NCI-H2227 (cell line): ENCODE measurements at regions not wholly inside any gene's neighbourhood (a gene's known extent, or its start where the extent isn't known, plus 50 kb on each side); places are given as distances from the start of the nearest gene placed in this dataset.
"Not testable (repeated sequence)": the region's sequence is repeated elsewhere in the genome, so short reads cannot be mapped to it uniquely, and the experiment has no call there.

Source experiments
- DNase-seq: peaks from one replicate; lab custom pipeline; 2025; ENCODE audit not compliant: unreplicated experiment; lab: John Stamatoyannopoulos, UW

DNA sequence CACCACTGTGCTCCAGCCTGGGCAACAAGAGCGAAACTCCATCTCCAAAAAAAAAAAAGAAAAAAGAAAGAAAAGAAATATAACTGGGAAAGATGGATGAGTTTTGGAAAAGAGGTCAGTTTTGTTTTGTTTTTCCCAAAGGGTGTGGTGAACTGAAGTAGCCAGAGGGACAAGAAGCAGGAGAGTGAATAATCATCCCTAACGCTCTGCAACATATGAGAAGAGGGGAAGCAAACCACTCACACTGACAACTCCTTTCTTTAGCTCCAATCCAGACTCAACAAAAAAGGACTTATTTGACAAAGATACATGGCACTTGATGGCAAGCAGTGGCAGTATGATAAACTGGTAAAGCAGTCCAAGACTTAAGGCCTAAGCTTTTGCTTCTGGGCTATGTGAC lies 176.1 kb upstream of the HMHB1 start:
- DNase-seq, result no peak

DNA sequence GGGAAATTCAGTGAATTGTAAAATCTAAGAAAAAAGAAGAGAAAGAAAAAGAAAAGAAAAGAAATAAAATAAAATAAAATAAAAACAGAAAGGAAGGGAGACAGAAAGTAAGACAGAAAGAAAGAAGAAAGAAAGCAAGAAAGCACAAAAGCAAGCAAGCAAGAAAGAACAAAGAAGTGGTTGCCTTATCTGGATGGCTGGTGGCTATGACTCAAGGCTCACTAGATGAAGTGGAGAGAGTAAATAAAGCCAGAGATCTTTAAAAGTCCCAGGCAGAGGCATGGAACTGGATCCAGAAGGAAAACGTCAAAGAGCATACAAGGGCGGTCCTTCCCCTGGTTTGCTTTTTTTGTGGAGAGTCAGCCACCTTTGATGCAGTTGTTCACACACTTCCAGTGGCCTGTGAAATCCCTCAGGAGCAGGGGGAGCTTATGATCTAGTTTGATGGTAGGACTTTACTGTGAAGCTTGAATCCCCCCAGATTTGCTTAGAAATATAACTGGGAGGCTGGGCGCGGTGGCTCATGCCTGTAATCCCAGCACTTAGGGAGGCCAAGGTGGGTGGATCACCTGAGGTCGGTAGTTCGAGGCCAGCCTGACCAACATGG lies 176.7 kb upstream of the HMHB1 start:
- DNase-seq, result no peak

DNA sequence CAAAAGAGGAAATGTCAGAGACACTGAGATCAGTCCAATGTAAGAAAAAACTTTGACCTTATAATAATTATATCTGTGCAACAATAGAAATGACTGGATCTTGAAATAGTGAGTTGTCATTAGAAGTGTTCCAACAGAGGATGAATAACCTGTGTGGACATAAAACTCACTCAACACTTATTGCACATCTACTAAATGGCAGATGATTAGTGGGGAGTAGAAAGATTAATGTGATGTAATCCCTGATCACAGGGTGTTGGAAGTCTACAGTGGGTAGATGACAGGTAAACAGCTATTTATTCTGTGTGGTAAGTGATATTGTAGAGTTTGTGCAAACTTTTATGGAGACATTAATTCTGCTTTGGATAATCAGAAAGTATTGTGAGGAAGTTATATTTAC lies 177.3 kb upstream of the HMHB1 start:
- no peak for DNase-seq

- DNase-seq, result no peak
These were observed 181.9 kb upstream of the HMHB1 start for GRCh38 chr5:143629871-143630659.

- not testable (repeated sequence) for DNase-seq
These were observed 186.9 kb upstream of the HMHB1 start for GRCh38 chr5:143625048-143625447.

- DNase-seq, result no peak
These were observed 187.5 kb upstream of the HMHB1 start for GRCh38 chr5:143624465-143624864.

- DNase-seq, result no peak
These were observed 192.9 kb upstream of the HMHB1 start for GRCh38 chr5:143619040-143619439.

DNA sequence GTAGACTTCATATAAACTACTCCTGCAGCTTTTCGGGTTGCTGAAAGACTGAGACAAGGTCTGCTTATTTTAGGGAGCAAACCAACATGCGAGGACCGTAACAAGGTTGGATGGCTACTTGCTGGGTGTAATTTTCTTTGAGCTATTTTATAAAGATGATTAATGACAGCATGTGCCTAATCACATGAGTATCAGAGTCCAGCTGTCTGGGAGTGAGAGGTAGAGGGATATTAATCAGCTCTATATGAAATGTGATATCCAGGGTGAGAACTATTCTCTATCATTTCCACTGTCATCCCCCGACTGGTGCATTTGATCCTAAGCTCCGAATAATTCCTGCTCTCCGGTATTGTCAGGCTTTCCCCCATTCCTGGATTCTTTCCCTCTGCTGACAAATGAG lies 193.8 kb upstream of the HMHB1 start:
- peak; percentile 1 for DNase-seq

- no peak for DNase-seq
These were observed 197.1 kb upstream of the HMHB1 start for GRCh38 chr5:143614831-143615230.

DNA sequence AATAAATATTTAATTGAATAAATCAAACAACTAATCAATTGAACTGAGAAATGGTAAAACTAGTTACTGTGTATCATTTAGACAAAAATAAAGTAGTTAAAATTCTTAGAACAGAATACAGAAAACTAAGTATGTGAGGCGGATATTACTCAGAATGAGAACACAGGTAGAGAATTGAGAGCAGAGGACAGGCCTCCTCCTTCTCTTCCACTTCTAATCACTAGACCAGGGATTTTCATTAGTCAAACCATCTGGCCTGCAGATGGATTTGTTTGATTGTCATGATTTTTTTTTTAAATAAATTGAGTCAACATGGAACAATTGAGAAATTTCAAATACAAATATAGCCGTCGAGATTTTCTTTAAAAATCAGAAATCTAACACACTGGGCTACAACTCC lies 198.6 kb upstream of the HMHB1 start:
- no peak for DNase-seq

GRCh38 chr5:143610946-143611345 lies 201.0 kb upstream of the HMHB1 start:
- no peak for DNase-seq

DNA sequence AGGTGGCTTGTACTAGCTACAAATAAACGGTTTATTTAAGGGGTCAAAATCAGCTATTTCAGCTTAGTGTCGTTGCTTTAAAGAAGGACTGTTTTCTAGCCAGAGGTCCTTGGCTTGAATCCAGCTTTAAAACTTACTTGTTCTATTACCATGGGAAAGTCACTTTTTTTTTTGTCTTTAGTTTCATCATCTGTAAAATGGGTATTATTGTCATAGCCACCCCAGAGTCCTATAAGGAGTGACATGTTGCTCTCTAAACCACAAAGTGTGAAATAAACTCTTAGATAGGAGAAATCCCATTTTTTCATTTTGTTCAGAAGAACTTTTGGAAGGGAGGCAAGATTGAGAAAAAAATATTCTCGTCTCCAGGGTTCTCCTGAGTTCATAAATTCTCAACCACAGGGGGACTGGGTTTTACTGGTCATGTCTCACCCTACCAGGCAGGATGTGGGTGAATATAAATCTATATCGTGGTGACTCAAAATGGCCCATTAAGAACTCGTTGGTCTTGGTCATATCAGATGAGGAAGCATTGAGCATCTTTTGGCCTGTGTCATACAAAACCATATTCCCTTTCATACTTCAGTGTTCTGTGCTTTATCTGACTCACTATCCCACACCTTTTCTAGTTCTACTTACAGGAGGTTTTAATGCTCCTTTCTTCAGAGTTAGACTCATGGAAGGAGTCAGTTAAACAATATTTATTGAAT lies 202.7 kb upstream of the NR3C1 start:
- no peak for DNase-seq

DNA sequence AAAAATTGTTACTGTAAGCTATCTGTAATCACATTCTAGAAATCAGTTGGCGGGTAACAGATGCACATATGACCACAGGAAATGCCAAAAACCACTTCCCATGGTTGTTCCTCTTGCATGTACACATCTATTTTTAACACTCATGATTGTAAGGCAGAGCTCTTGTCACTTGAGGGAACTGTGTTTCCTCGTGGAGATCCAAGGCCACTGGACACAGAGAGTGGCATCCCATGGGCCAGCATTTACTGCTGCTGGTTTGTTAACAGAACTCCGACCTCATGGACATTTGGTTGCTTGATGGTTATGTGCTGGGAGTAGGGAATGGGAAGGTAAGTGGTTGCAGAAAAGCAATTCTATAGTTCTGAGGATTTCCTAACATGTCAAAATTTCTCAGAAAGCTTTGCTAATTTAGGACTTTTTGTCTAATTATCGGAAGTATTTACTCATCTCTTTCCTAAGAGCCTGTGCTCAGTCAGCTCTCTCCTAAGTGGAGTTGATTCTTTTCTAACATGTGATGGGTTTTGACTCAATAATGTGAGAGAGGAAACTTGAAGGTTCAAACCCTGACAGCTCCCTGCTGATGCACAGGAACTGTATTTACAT lies 202.0 kb upstream of the NR3C1 start:
- DNase-seq, result no peak

DNA sequence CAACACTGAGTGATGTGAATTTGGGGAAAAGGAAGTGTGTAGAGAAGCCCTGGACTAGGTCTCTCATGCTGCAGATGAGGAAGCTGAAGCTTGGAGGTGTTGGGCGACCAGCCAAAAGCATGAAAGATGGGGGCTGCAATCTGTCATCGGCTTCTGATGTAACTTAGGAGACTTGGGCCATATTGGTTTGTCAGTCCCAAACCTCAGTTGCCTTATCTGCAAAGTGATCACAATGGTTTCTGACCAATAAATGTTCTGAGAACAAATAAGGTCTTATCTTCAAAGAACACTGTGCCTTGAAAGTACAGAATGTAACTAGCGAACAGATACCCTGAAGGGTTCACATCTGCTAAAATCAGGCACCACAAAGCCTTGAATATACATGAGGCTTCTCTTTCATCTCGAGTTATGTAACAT lies 198.4 kb upstream of the NR3C1 start:
- DNase-seq, result no peak

DNA sequence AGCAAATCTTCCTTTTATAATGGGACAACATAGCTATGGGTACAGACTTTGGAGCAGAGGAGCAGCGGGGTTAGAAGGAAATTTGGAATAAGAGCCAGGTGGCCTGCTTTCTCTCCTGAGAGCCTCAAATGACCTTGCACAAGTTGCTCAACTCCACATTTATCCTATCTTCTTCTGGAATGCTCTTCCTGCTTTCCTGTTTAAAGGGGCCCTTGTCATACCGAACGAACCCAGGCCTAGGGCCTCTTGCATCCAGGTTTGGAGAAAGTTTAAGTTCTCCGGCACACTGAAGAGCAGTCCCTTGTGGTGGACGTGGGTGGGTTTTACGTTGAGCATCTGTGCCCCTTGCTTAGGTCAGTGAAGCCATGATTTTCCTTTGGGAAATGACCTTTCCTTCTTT lies 197.9 kb upstream of the NR3C1 start:
- no peak for DNase-seq

DNA sequence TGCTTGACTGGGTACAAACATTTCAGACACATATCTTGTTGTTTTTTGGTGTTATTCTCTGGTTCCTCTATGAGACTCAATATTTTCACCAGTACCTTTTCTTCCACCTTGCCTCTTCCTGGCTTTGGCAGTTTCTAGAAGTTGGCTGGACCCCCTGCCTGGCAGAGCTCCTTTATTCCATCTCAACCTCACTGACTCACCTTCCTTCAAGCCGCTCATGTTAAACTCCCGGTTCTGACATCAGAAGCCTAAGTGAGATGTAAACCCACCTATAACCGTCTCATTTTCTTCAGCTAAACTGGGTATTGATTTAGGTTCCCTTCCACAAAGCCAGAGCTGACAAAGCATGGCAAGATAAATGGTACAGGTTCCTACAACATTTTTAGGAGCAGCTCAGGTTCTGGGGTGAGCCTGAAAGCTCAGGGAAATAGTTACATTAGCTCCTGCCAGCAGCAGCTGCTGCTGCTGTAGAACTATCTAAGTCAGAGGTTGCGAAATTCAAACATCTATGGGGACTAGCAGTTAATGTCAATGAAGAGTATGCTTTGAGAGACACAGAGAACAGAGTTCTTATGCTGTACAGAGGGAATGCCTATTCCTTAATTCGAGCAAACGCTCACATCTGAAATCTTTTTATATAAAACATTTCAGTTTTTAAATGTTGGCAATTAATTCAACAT lies 197.1 kb upstream of the NR3C1 start:
- no peak for DNase-seq

- DNase-seq, result no peak
These were observed 196.0 kb upstream of the NR3C1 start for GRCh38 chr5:143599474-143599873.

DNA sequence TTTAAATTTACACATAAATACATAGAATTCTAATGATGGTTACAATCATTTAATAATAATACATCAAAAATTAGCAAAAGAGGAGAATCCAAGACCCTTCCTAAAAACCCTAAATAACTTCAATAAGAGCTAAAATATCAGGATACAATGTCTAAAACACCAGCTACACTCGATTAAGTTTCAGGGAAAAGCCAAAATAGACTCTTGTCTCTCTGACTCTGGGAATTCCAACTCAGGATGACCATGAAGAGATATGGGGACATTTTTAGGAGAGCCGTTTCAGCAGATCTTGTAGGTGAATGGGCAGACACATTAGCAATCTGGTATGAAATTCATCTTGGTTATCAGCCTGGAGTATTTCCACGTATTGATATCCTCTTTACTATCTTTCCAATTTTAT lies 193.3 kb upstream of the NR3C1 start:
- no peak for DNase-seq

DNA sequence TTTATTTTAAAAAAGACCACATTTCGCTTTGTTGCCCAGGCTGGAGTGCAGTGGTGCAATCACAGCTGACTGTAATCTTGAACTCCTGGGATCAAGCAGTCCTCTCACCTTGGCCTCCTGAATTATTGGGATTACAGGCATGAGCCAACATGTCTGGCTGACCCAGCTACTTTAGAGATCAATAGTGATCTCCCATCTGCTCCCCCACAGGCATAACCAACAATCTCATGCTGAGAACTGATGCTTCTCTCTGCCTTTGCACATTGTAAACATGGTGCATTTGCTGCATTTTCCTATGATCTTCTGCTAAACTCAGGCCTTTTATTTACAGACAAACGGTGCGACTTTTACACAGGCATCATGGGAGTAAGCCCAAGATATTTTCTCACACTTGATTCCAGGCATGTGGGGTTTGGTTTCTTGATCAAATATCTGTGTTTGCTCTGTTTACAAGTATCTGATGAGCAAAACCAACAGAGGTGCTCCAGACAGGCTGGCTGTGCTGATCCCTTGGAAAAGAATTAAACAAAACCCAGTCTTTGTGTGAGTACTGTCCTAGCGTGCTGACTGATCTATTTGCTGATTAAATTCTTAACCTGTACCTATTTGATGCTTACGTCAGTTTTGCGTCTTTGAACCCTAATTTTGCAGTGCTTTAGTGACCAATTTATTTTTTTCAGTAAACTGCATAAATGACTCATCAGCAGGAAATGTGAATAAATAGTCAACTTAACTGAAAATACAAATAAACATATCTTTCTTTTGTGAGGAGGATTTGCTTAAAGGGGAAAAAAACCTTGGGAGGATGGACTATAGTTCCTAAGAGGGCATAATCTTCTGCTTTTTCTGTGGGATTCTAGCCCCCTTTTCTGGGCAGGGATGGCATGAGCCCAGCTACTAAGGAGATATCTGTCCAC lies 191.7 kb upstream of the NR3C1 start:
- DNase-seq, result peak; percentile 3

DNA sequence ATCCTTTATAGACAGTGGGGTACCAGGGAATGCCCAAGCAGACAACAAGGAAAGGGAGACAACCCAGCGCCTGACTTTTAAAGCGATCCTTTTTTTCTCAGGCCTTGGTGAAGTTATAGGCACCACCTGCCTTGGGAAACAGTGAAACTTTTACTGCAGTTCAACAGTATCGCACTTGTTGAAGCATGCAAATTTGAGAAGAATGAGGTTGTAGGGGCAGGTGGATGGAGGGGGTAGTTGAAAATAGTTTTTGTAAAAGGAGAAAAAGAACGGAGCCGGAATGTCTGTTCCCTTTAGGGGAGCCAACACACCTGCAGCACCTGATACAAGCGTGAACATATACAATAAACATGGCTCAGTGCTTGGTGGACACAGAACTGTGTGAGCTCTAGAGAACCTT lies 190.2 kb upstream of the NR3C1 start:
- no peak for DNase-seq
